BLaER1 treated with 17β-estradiol and CSF1 and Interleukin-3, amounts not matched to agents 10 nM and 100 nM (cell line): ENCODE measurements at regions not wholly inside any gene's neighbourhood (a gene's known extent, or its start where the extent isn't known, plus 50 kb on each side); places are given as distances from the start of the nearest gene placed in this dataset.

Source experiments
- H3K27ac ChIP-seq, 11 experiments: shearing (Covaris generic); formaldehyde crosslinking; 2 replicates each; pipeline ENCODE4 v1.8.1; 2022
- H3K27me3 ChIP-seq, 11 experiments: shearing (Covaris generic); formaldehyde crosslinking; 2 replicates each; pipeline ENCODE4 v1.8.1; 2022
- H3K36me3 ChIP-seq, 11 experiments: shearing (Covaris generic); formaldehyde crosslinking; 2 replicates each; pipeline ENCODE4 v1.8.1; 2022
- H3K4me1 ChIP-seq, 10 experiments: shearing (Covaris generic); formaldehyde crosslinking; 2 replicates each; pipeline ENCODE4 v1.8.1; 2022
- H3K4me2 ChIP-seq, 11 experiments: shearing (Covaris generic); formaldehyde crosslinking; 2 replicates each; pipeline ENCODE4 v1.8.1; 2022
- H3K4me3 ChIP-seq, 10 experiments: shearing (Covaris generic); formaldehyde crosslinking; 2 replicates each; pipeline ENCODE4 v1.8.1; 2022
- H3K9ac ChIP-seq, 11 experiments: shearing (Covaris generic); formaldehyde crosslinking; 2 replicates each; pipeline ENCODE4 v1.8.1; 2022
- H3K9me3 ChIP-seq, 11 experiments: shearing (Covaris generic); formaldehyde crosslinking; replicated peaks in 1 of 11; 2 replicates each; pipeline ENCODE4 v1.8.1; 2022
- H4K20me1 ChIP-seq, 11 experiments: shearing (Covaris generic); formaldehyde crosslinking; 2 replicates each; pipeline ENCODE4 v1.8.1; 2022
- Cebpa-rat ChIP-seq, 11 experiments: shearing (Covaris generic); IDR thresholded peaks; 2 replicates each; pipeline ENCODE4 v1.8.1; 2022

- Histone ChIP-seq H3K27me3 (peaks cover 0 to 5% (median 0%) of the 10 kb centered on the region in 11 experiments; a peak in 1 of 22 replicates), H3K9me3 (peaks cover 0 to 3% (median 0%) of the 10 kb centered on the region in 11 experiments; a peak in 2 of 22 replicates), H3K4me1 (peaks cover 94 to 100% (median 98%) of the 10 kb centered on the region in 10 experiments), H3K9ac (peak overlapping the region in 4 of 11 experiments; percentile 4 to 79 (median 14); a peak in 2 of 22 replicates), H3K27ac (peak overlapping the region in 4 of 11 experiments; percentile 7 to 95 (median 68); a peak in 6 of 22 replicates), H3K4me3 (no peak overlapping the region), H3K4me2 (peak overlapping the region; percentile 90 to 100 (median 98); a peak in 20 of 22 replicates), H3K36me3 (peaks cover 0 to 11% (median 0%) of the 10 kb centered on the region in 11 experiments; a peak in 2 of 22 replicates), H4K20me1 (peaks cover 0 to 67% (median 21%) of the 10 kb centered on the region in 11 experiments; a peak in 11 of 22 replicates)
- no peak for TF ChIP-seq Cebpa-rat (IDR thresholded peaks at IDR 0.05)
These were observed 186.4 kb downstream of the SEC14L1 start for GRCh38 chr17:77327181-77327565.

GRCh38 chr17:77327566-77328464 lies 187.0 kb downstream of the SEC14L1 start:
- peaks cover 0 to 11% (median 0%) of the 10 kb centered on the region in 11 experiments; a peak in 2 of 22 replicates for H3K36me3 ChIP-seq
- peaks cover 94 to 100% (median 98%) of the 10 kb centered on the region in 10 experiments for H3K4me1 ChIP-seq
- peaks cover 0 to 68% (median 18%) of the 10 kb centered on the region in 11 experiments; a peak in 11 of 22 replicates for H4K20me1 ChIP-seq
- H3K4me2 ChIP-seq: peak overlapping the region; percentile 89 to 100 (median 98); a peak in 21 of 22 replicates
- no peak overlapping the region for H3K4me3 ChIP-seq
- peak overlapping the region in 4 of 11 experiments; percentile 4 to 79 (median 20); a peak in 4 of 22 replicates for H3K9ac ChIP-seq
- H3K27ac ChIP-seq: peak overlapping the region in 5 of 11 experiments; percentile 6 to 94 (median 11); a peak in 2 of 22 replicates
- H3K9me3 ChIP-seq: peaks cover 0 to 10% (median 0%) of the 10 kb centered on the region in 11 experiments; a peak in 7 of 22 replicates
- no peak for TF ChIP-seq Cebpa-rat (IDR thresholded peaks at IDR 0.05)
- peaks cover 0 to 5% (median 0%) of the 10 kb centered on the region in 11 experiments; a peak in 1 of 22 replicates for H3K27me3 ChIP-seq

GRCh38 chr17:77328823-77329740 lies 188.3 kb downstream of the SEC14L1 start:
- Histone ChIP-seq H3K27me3 (peaks cover 0 to 5% (median 0%) of the 10 kb centered on the region in 11 experiments; a peak in 1 of 22 replicates), H3K9ac (peak overlapping the region in 6 of 11 experiments; percentile 8 to 35 (median 22); a peak in 5 of 22 replicates), H3K27ac (peak overlapping the region in 2 of 11 experiments; percentile 15 to 16; a peak in 1 of 22 replicates), H3K4me1 (peaks cover 91 to 100% (median 97%) of the 10 kb centered on the region in 10 experiments), H3K4me3 (no peak overlapping the region), H3K9me3 (peaks cover 0 to 19% (median 0%) of the 10 kb centered on the region in 11 experiments; a peak in 7 of 22 replicates), H4K20me1 (peaks cover 0 to 80% (median 8%) of the 10 kb centered on the region in 11 experiments; a peak in 11 of 22 replicates), H3K36me3 (peaks cover 0 to 11% (median 0%) of the 10 kb centered on the region in 11 experiments; a peak in 2 of 22 replicates), H3K4me2 (peak overlapping the region; percentile 50 to 100 (median 89))
- no peak for TF ChIP-seq Cebpa-rat (IDR thresholded peaks at IDR 0.05)

- Histone ChIP-seq H3K4me3 (no peak overlapping the region), H3K27ac (peak overlapping the region in 1 of 11 experiments; percentile 12; a peak in 2 of 22 replicates), H4K20me1 (peaks cover 0 to 87% (median 5%) of the 10 kb centered on the region in 11 experiments; a peak in 11 of 22 replicates), H3K9me3 (peaks cover 0 to 19% (median 0%) of the 10 kb centered on the region in 11 experiments; a peak in 7 of 22 replicates), H3K9ac (peak overlapping the region in 7 of 11 experiments; percentile 8 to 35 (median 21); a peak in 9 of 22 replicates), H3K4me1 (peaks cover 83 to 94% (median 90%) of the 10 kb centered on the region in 10 experiments), H3K27me3 (peaks cover 0 to 5% (median 0%) of the 10 kb centered on the region in 11 experiments; a peak in 1 of 22 replicates), H3K4me2 (peak overlapping the region; percentile 50 to 100 (median 89)), H3K36me3 (peaks cover 0 to 11% (median 0%) of the 10 kb centered on the region in 11 experiments; a peak in 2 of 22 replicates)
- TF ChIP-seq Cebpa-rat (IDR thresholded peaks at IDR 0.05): no peak
These were observed 189.2 kb downstream of the SEC14L1 start for GRCh38 chr17:77329741-77330531.

- Histone ChIP-seq H3K36me3 (peaks cover 0 to 11% (median 0%) of the 10 kb centered on the region in 11 experiments; a peak in 2 of 22 replicates), H3K27me3 (peaks cover 0 to 5% (median 0%) of the 10 kb centered on the region in 11 experiments; a peak in 1 of 22 replicates), H3K4me1 (peaks cover 76 to 87% (median 85%) of the 10 kb centered on the region in 10 experiments), H4K20me1 (peaks cover 0 to 84% (median 1%) of the 10 kb centered on the region in 11 experiments; a peak in 10 of 22 replicates), H3K4me2 (peak overlapping the region; percentile 64 to 100 (median 89); a peak in 21 of 22 replicates), H3K4me3 (no peak overlapping the region), H3K9me3 (peaks cover 0 to 19% (median 0%) of the 10 kb centered on the region in 11 experiments; a peak in 7 of 22 replicates), H3K9ac (peak overlapping the region in 5 of 11 experiments; percentile 6 to 35 (median 26); a peak in 4 of 22 replicates), H3K27ac (no peak overlapping the region)
- TF ChIP-seq Cebpa-rat (IDR thresholded peaks at IDR 0.05): no peak
These were observed 189.9 kb downstream of the SEC14L1 start for GRCh38 chr17:77330602-77331081.

GRCh38 chr17:77331301-77331864 lies 190.6 kb downstream of the SEC14L1 start:
- peak overlapping the region in 10 of 11 experiments; percentile 42 to 70 (median 60); a peak in 17 of 22 replicates for H3K9ac ChIP-seq
- H3K27me3 ChIP-seq: peaks cover 0 to 5% (median 0%) of the 10 kb centered on the region in 11 experiments; a peak in 1 of 22 replicates
- H3K36me3 ChIP-seq: peaks cover 0 to 11% (median 0%) of the 10 kb centered on the region in 11 experiments; a peak in 2 of 22 replicates
- peaks cover 0 to 19% (median 0%) of the 10 kb centered on the region in 11 experiments; a peak in 12 of 22 replicates for H3K9me3 ChIP-seq
- H3K27ac ChIP-seq: peak overlapping the region in 9 of 11 experiments; percentile 38 to 73 (median 62); a peak in 18 of 22 replicates
- no peak for TF ChIP-seq Cebpa-rat (IDR thresholded peaks at IDR 0.05)
- H3K4me2 ChIP-seq: peak overlapping the region; percentile 64 to 100 (median 89)
- peaks cover 0 to 77% (median 0%) of the 10 kb centered on the region in 11 experiments; a peak in 8 of 22 replicates for H4K20me1 ChIP-seq
- peak overlapping the region in 7 of 10 experiments; percentile 23 to 58 (median 44); a peak in 12 of 20 replicates for H3K4me3 ChIP-seq
- H3K4me1 ChIP-seq: peaks cover 69 to 79% (median 77%) of the 10 kb centered on the region in 10 experiments
